Stomach (tissue), 8 donors: ENCODE measurements at regions not wholly inside any gene's neighbourhood (a gene's known extent, or its start where the extent isn't known, plus 50 kb on each side); places are given as distances from the start of the nearest gene placed in this dataset.

Source experiments
- DNase-seq, 2 donors: peaks; one replicate each; pipeline versions ENCODE4 v3.0.0 to v3.0.0-alpha.2; 2013 to 2019
- H3K27ac ChIP-seq, 5 donors: fragments of 200-600 bp in 4 of 5; sonication (generic) in 4 of 5; one replicate each; pipeline ENCODE4 v1.5.1; 2013 to 2019; ENCODE audit warnings: mild to moderate bottlenecking in 1 of 5, moderate library complexity in 1 of 5
- H3K27me3 ChIP-seq, 3 donors: fragments of 200-600 bp; sonication (generic); one replicate each; pipeline ENCODE4 v1.5.1; 2017 to 2019; ENCODE audit warnings: mixed run types in 1 of 3
- H3K36me3 ChIP-seq, 4 donors: fragments of 200-600 bp; sonication (generic); 1 replicate in 3 of 4; 2 replicates in 1 of 4; pipeline ENCODE4 v1.5.1; 2016 to 2019
- H3K4me1 ChIP-seq, 4 donors: fragments of 200-600 bp; sonication (generic); one replicate each; pipeline ENCODE4 v1.5.1; 2016 to 2019
- H3K4me3 ChIP-seq, 4 donors: fragments of 200-600 bp; sonication (generic) in 3 of 4; one replicate each; pipeline ENCODE4 v1.5.1; 2016 to 2019; ENCODE audit warnings: mild to moderate bottlenecking in 1 of 4
- H3K9me3 ChIP-seq, 4 donors: fragments of 200-600 bp; sonication (generic); one replicate each; pipeline ENCODE4 v1.5.1; 2016 to 2019
- CTCF ChIP-seq, 7 experiments: fragments of 450-650 bp in 4 of 7; fragments of 200-600 bp in 3 of 7; sonication (generic) in 3 of 7; IDR thresholded peaks; one replicate each; pipeline ENCODE4 v1.5.1; 2016 to 2019; ENCODE audit warnings: antibody characterized with exemption in 7 of 7, control low read depth in 2 of 7, mild to moderate bottlenecking in 1 of 7
- EP300 ChIP-seq: sonication (generic); formaldehyde crosslinking; IDR thresholded peaks from one replicate; pipeline ENCODE4 v1.6.1; 2017; ENCODE audit warnings: antibody characterized with exemption
- POLR2A ChIP-seq, 4 donors: fragments of 450-650 bp; IDR thresholded peaks; one replicate each; pipeline ENCODE4 v1.6.1; 2016; ENCODE audit warnings: antibody characterized with exemption in 4 of 4, control low read depth in 2 of 4, mild to moderate bottlenecking in 1 of 4, moderate library complexity in 1 of 4
- POLR2AphosphoS5 ChIP-seq, 3 donors: sonication (generic); formaldehyde crosslinking; IDR thresholded peaks; one replicate each; pipeline ENCODE4 v1.6.1; 2016; ENCODE audit warnings: antibody characterized with exemption in 3 of 3
- WGBS, 5 donors: extraction: QIAGEN DNeasy Blood & Tissue Kit in 3 of 5; methylation state at CpG; one replicate each; pipeline versions ENCODE4 v1.1.5 to v1.1.7; 2013 to 2018; 5-methylcytosine and 5-hydroxymethylcytosine counted together
- intact Hi-C: fragments of 100-400 bp; cut with DNase I; formaldehyde crosslinking; loops from one replicate; pipeline ENCODE4 v1.15.1; 2023; ENCODE audit warnings: low total_unique reads
- donor health status: healthy with polysubstance abuse.
- donor health status: Bipolar disorder and iron deficiency.
- donor health status: healthy.

GRCh38 chr10:124283949-124284250 lies 134.8 kb downstream of the OAT start:
- Histone ChIP-seq H3K4me3 (no peak overlapping the region), H3K27me3 (no peaks in the 10 kb centered on the region), H3K9me3 (peaks cover 0 to 2% (median 0%) of the 10 kb centered on the region in 4 donors), H3K27ac (no peak overlapping the region), H3K4me1 (no peaks in the 10 kb centered on the region), H3K36me3 (no peaks in the 10 kb centered on the region)
- 77 to 84% (median 80%) methylated on average over 9 of the region's 9 CpGs for WGBS, 5 donors
- intact Hi-C loops: no loop called here
- no peak for TF ChIP-seq CTCF (IDR thresholded peaks at IDR 0.05)
- DNase-seq: peak in 1 of 2 donors; percentile 25

- H3K9me3 ChIP-seq: peaks cover 0 to 7% (median 1%) of the 10 kb centered on the region in 4 donors
- TF ChIP-seq POLR2AphosphoS5 (IDR thresholded peaks at IDR 0.05): no peak
- no peak for TF ChIP-seq CTCF (IDR thresholded peaks at IDR 0.05)
- no peak for TF ChIP-seq POLR2A (IDR thresholded peaks at IDR 0.05)
- no peak for TF ChIP-seq EP300
- H3K27me3 ChIP-seq: no peaks in the 10 kb centered on the region
- intact Hi-C loops: no loop called here
- no peaks in the 10 kb centered on the region for H3K4me1 ChIP-seq
- no peak overlapping the region for H3K4me3 ChIP-seq
- no peaks in the 10 kb centered on the region for H3K36me3 ChIP-seq
- WGBS, 5 donors: 73 to 84% (median 80%) methylated on average over 8 of the region's 8 CpGs
- no peak overlapping the region for H3K27ac ChIP-seq
- DNase-seq: no peak
Measured at GRCh38 chr10:124283215-124283948, 135.3 kb downstream of the OAT start.

GRCh38 chr10:124282326-124282725 lies 136.4 kb downstream of the OAT start:
- 80 to 94% (median 86%) methylated on average over 8 to 11 of the region's 11 CpGs for WGBS, 5 donors
- intact Hi-C loops: no loop called here
- TF ChIP-seq EP300 (no peak), POLR2AphosphoS5 (IDR thresholded peaks at IDR 0.05) (no peak), CTCF (IDR thresholded peaks at IDR 0.05) (no peak), POLR2A (IDR thresholded peaks at IDR 0.05) (no peak)
- Histone ChIP-seq H3K4me3 (no peak overlapping the region), H3K27me3 (no peaks in the 10 kb centered on the region), H3K27ac (no peak overlapping the region), H3K4me1 (no peaks in the 10 kb centered on the region), H3K9me3 (peaks cover 0 to 8% (median 2%) of the 10 kb centered on the region in 4 donors), H3K36me3 (no peaks in the 10 kb centered on the region)
- no peak for DNase-seq

GRCh38 chr10:124281666-124282065 lies 137.1 kb downstream of the OAT start:
- intact Hi-C loops: no loop called here
- TF ChIP-seq CTCF (IDR thresholded peaks at IDR 0.05) (no peak), POLR2AphosphoS5 (IDR thresholded peaks at IDR 0.05) (no peak), EP300 (no peak), POLR2A (IDR thresholded peaks at IDR 0.05) (no peak)
- Histone ChIP-seq H3K4me1 (no peaks in the 10 kb centered on the region), H3K27ac (no peak overlapping the region), H3K27me3 (no peaks in the 10 kb centered on the region), H3K9me3 (peaks cover 0 to 8% (median 2%) of the 10 kb centered on the region in 4 donors), H3K36me3 (no peaks in the 10 kb centered on the region), H3K4me3 (no peak overlapping the region)
- 83 to 89% (median 84%) methylated on average over 9 to 10 of the region's 10 CpGs for WGBS, 5 donors
- no peak for DNase-seq
